HCT116 (cell line): ENCODE measurements at regions not wholly inside any gene's neighbourhood (a gene's known extent, or its start where the extent isn't known, plus 50 kb on each side); places are given as distances from the start of the nearest gene placed in this dataset.

Experiments used
- CBX3 ChIP-seq: IDR thresholded peaks from 2 replicates; pipeline ENCODE4 v1.6.1; 2012; ENCODE audit warnings: low read depth
- CTCF ChIP-seq, 3 experiments: fragments of 200-600 bp in 1 of 3; sonication (generic) in 1 of 3; IDR thresholded peaks in 2 of 3; conservative IDR thresholded peaks in 1 of 3; 2 replicates each; pipeline ENCODE4 v1.5.1; 2012 to 2017; ENCODE audit warnings: low read depth in 2 of 3, low read length in 2 of 3, antibody characterized with exemption in 1 of 3, borderline replicate concordance in 1 of 3, control low read depth in 1 of 3, mild to moderate bottlenecking in 1 of 3, mixed read lengths in 1 of 3, mixed run types in 1 of 3, moderate library complexity in 1 of 3; ENCODE audit not compliant: insufficient read depth in 1 of 3
- EZH2 ChIP-seq: fragments of 200-600 bp; sonication (generic); IDR thresholded peaks from 2 replicates; pipeline ENCODE4 v1.6.1; 2017; ENCODE audit warnings: antibody characterized with exemption, mixed run types
- JUND ChIP-seq: IDR thresholded peaks from 2 replicates; pipeline ENCODE4 v1.6.1; 2012
- POLR2A ChIP-seq: IDR thresholded peaks from 2 replicates; pipeline ENCODE4 v1.7.0; 2011; ENCODE audit warnings: borderline replicate concordance; ENCODE audit not compliant: insufficient read depth, insufficient read length; ENCODE audit errors: extremely low read depth
- POLR2AphosphoS5 ChIP-seq: IDR thresholded peaks from 2 replicates; pipeline ENCODE4 v1.6.1; 2011; ENCODE audit warnings: mild to moderate bottlenecking, low read depth, low read length, moderate library complexity

DNA sequence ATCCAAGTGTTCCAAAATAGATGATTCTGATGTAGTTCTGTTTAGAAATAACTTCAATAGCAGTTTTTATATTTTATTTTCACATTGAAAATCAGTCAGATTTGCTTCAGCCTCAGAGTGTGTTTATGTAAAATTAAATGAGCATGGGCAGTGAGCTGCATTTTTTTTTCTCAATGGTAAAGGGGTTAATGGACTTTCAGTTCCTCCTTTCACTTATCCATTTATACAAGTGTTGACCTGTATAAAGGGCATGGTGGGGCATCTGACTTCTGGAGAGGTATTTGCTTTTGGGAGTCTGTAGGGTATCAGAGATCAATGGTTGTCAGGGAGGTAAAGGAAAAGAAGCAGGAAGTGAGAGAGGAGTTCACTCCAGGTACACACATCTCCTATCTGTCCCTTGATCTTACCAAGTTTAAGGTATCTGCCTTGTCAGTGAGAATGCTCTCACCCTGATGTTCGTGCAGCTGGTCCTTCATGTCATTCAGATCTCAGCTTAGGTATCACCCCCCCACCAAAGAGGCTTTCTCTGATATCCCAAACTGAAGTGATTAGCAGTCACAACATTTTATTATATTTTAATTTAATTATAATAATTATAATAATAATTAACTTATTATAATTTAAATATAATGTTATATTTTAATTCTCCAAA lies 181.6 kb upstream of the LMNTD1 start:
- TF ChIP-seq CTCF (IDR thresholded peaks at IDR 0.05 in 2 of 3, conservative IDR thresholded peaks at IDR 0.05 in 1 of 3; ENCODE audit: borderline replicate concordance in 1 of 3, insufficient read depth in 1 of 3, low read depth in 2 of 3, low read length in 2 of 3) (no peak), POLR2AphosphoS5 (no peak), POLR2A (no peak), EZH2 (no peak), JUND (no peak), CBX3 (no peak)
